Keratinocyte (primary cell): ENCODE measurements at regions not wholly inside any gene's neighbourhood (a gene's known extent, or its start where the extent isn't known, plus 50 kb on each side); places are given as distances from the start of the nearest gene placed in this dataset.
A peak's percentile ranks its signal among the peaks of the same experiment; 100 is the strongest.

Experiments
- DNase-seq: peaks from one replicate; pipeline ENCODE4 v3.0.0-alpha.2; 2011; ENCODE audit warnings: low read depth, missing footprints, low spot score
- FAIRE-seq: peaks from 2 replicates; lab custom pipeline; 2011; peaks lifted over from hg19 to GRCh38; lab: Jason Lieb, UNC
- H2AFZ ChIP-seq: 2 replicates; pipeline ENCODE4 v1.6.0; 2012; ENCODE audit warnings: low read length, control low read depth, inconsistent platforms; ENCODE audit not compliant: control insufficient read depth
- H3K27ac ChIP-seq: 2 replicates; pipeline ENCODE4 v1.5.1; 2011; ENCODE audit warnings: low read length; ENCODE audit not compliant: control insufficient read depth, insufficient read depth
- H3K27me3 ChIP-seq: 3 replicates; pipeline ENCODE4 v1.6.0; 2011; ENCODE audit warnings: low read length; ENCODE audit not compliant: control insufficient read depth, insufficient read depth; ENCODE audit errors: extremely low read depth
- H3K36me3 ChIP-seq, 2 experiments: 2 replicates in 1 of 2; 3 replicates in 1 of 2; pipeline ENCODE4 v1.5.1; 2011; ENCODE audit warnings: low read length in 2 of 2, mild to moderate bottlenecking in 1 of 2; ENCODE audit not compliant: control insufficient read depth in 2 of 2, insufficient read depth in 2 of 2; ENCODE audit errors: extremely low read depth in 1 of 2
- H3K4me1 ChIP-seq: 3 replicates; pipeline ENCODE4 v1.5.1; 2011; ENCODE audit warnings: low read length; ENCODE audit not compliant: control insufficient read depth, insufficient read depth; ENCODE audit errors: extremely low read depth
- H3K4me2 ChIP-seq: 3 replicates; pipeline ENCODE4 v1.6.0; 2011; ENCODE audit warnings: low read depth, low read length; ENCODE audit not compliant: control insufficient read depth, insufficient read depth; ENCODE audit errors: extremely low read depth
- H3K4me3 ChIP-seq, 3 experiments: fragments of 200-600 bp in 1 of 3; sonication (generic) in 1 of 3; 2 replicates in 2 of 3; 3 replicates in 1 of 3; pipeline ENCODE4 v1.5.1; 2011 to 2016; ENCODE audit warnings: low read length in 3 of 3, mild to moderate bottlenecking in 3 of 3, control low read depth in 2 of 3, inconsistent platforms in 1 of 3, low read depth in 1 of 3, mixed read lengths in 1 of 3, mixed run types in 1 of 3, moderate library complexity in 1 of 3; ENCODE audit not compliant: control insufficient read depth in 2 of 3, insufficient read depth in 2 of 3; ENCODE audit errors: extremely low read depth in 1 of 3
- H3K79me2 ChIP-seq: 2 replicates; pipeline ENCODE4 v1.6.0; 2012; ENCODE audit warnings: low read length; ENCODE audit not compliant: control insufficient read depth, insufficient read depth
- H3K9ac ChIP-seq: 3 replicates; pipeline ENCODE4 v1.6.0; 2011; ENCODE audit warnings: low read length; ENCODE audit not compliant: control insufficient read depth, insufficient read depth; ENCODE audit errors: extremely low read depth
- H3K9me1 ChIP-seq: 3 replicates; pipeline ENCODE4 v1.6.0; 2011; ENCODE audit warnings: low read length; ENCODE audit not compliant: control insufficient read depth, insufficient read depth; ENCODE audit errors: extremely low read depth
- H3K9me3 ChIP-seq: 2 replicates; pipeline ENCODE4 v1.5.1; 2012; ENCODE audit warnings: low read depth, low read length; ENCODE audit not compliant: control insufficient read depth
- H4K20me1 ChIP-seq: 3 replicates; pipeline ENCODE4 v1.6.0; 2011; ENCODE audit warnings: low read length; ENCODE audit not compliant: control insufficient read depth, insufficient read depth; ENCODE audit errors: extremely low read depth
- EZH2 ChIP-seq: IDR thresholded peaks from one replicate; pipeline ENCODE4 v1.6.1; 2012; ENCODE audit warnings: inconsistent platforms, mild to moderate bottlenecking, low read length, moderate library complexity
- dilution Hi-C: fragments of 300-500 bp; cut with MboI; formaldehyde crosslinking; loops from one replicate; pipeline ENCODE4 v1.7.0; 2020; ENCODE audit warnings: low sequenced_read_pairs; ENCODE audit not compliant: extremely low pct_ligation_motif_present
- TF ChIP-seq, protein P1 (sequence below), 3 experiments: IDR thresholded peaks in 1 of 3; conservative IDR thresholded peaks in 1 of 3; optimal IDR thresholded peaks in 1 of 3; 2 replicates in 2 of 3; 3 replicates in 1 of 3; pipeline versions ENCODE3 to v1.5.1; 2011; ENCODE audit warnings: low read length in 3 of 3, mild to moderate bottlenecking in 3 of 3, moderate library complexity in 2 of 3, control low read depth in 1 of 3, inconsistent platforms in 1 of 3; ENCODE audit not compliant: insufficient read depth in 2 of 3; ENCODE audit errors: extremely low read depth in 1 of 3

DNA sequence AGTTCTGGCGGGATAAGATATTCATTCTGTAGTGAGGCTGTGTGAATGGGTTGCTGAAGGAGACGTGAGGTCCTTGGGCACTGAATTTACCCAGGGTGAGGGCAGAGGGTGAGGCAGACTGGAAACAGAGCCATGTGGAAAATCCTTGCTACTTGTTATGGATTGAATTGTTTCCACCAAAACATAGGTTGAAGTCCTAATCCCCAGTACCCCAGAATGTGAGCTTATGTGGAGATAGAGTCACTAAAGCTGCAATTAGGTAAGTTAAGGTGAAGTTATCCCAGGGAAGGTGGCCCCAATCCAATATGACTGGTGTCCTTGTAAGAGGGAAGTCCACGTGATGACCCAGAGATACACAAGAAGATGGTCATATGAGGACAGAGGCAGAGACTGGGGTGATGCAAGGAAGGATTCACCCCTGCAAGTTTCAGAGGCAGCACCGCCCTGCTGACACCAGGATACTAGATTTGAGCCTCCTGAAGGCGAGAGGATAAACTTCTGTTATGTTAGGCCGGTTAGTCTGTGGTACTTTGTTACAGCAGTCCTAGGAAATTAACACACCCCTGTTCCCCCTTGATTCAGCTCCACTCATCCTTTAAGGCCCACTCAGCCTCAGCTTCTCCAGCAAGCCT lies 289.4 kb upstream of the MEX3C start:
- dilution Hi-C loops, result no loop called here
- Histone ChIP-seq H3K9me3 (no peaks in the 10 kb centered on the region), H3K4me1 (peaks cover 9% of the 10 kb centered on the region), H3K9ac (no peak overlapping the region), H3K4me2 (no peak overlapping the region), H3K27ac (no peak overlapping the region), H2AFZ (no peak overlapping the region), H3K27me3 (no peaks in the 10 kb centered on the region), H3K79me2 (no peaks in the 10 kb centered on the region), H3K36me3 (no peaks in the 10 kb centered on the region), H3K4me3 (no peak overlapping the region), H4K20me1 (no peaks in the 10 kb centered on the region), H3K9me1 (no peaks in the 10 kb centered on the region)
- TF ChIP-seq EZH2, result no peak
- TF ChIP-seq, protein P1, sequence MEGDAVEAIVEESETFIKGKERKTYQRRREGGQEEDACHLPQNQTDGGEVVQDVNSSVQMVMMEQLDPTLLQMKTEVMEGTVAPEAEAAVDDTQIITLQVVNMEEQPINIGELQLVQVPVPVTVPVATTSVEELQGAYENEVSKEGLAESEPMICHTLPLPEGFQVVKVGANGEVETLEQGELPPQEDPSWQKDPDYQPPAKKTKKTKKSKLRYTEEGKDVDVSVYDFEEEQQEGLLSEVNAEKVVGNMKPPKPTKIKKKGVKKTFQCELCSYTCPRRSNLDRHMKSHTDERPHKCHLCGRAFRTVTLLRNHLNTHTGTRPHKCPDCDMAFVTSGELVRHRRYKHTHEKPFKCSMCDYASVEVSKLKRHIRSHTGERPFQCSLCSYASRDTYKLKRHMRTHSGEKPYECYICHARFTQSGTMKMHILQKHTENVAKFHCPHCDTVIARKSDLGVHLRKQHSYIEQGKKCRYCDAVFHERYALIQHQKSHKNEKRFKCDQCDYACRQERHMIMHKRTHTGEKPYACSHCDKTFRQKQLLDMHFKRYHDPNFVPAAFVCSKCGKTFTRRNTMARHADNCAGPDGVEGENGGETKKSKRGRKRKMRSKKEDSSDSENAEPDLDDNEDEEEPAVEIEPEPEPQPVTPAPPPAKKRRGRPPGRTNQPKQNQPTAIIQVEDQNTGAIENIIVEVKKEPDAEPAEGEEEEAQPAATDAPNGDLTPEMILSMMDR (optimal IDR thresholded peaks at IDR 0.05 in 1 of 3, IDR thresholded peaks at IDR 0.05 in 1 of 3, conservative IDR thresholded peaks at IDR 0.05 in 1 of 3; ENCODE audit: extremely low read depth in 1 of 3, insufficient read depth in 2 of 3, low read length in 3 of 3), result no peak
- FAIRE-seq (no peak), DNase-seq (no peak)

DNA sequence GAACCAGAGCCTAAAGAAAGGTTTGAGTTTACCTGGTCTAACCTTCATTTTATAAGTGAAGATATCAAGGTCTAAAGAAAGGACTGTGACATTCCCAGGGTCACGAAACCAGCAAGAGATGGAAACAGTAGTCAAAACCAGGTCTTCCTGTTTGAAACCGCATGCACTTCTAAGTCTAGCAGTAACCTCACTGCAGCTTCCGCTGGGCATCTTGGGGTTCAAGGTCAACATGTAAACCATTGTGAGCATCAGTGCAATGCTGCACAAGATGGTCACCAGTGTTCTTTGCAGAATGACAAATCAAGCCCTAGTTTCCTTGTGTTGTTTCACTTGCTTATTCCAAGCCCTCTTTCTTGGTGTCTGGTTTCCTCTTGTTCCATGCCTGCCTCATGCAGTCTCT lies 292.9 kb upstream of the MEX3C start:
- FAIRE-seq, result no peak

More for the DNA sequence above, 292.9 kb upstream of the MEX3C start:
- Histone ChIP-seq H4K20me1 (no peaks in the 10 kb centered on the region), H3K27ac (no peak overlapping the region), H3K36me3 (no peaks in the 10 kb centered on the region), H3K9me3 (no peaks in the 10 kb centered on the region), H3K4me2 (peak overlapping the region; percentile 38), H3K9ac (no peak overlapping the region), H3K9me1 (no peaks in the 10 kb centered on the region), H3K79me2 (no peaks in the 10 kb centered on the region), H2AFZ (no peak overlapping the region), H3K4me1 (peaks cover 9% of the 10 kb centered on the region), H3K4me3 (no peak overlapping the region), H3K27me3 (no peaks in the 10 kb centered on the region)
- dilution Hi-C loops, result no loop called here
- no peak for TF ChIP-seq EZH2
- TF ChIP-seq, protein P1 (optimal IDR thresholded peaks at IDR 0.05 in 1 of 3, IDR thresholded peaks at IDR 0.05 in 1 of 3, conservative IDR thresholded peaks at IDR 0.05 in 1 of 3; ENCODE audit: extremely low read depth in 1 of 3, insufficient read depth in 2 of 3, low read length in 3 of 3), result no peak
- no peak for DNase-seq
